HG02970 (cell line): ENCODE measurements at regions not wholly inside any gene's neighbourhood (a gene's known extent, or its start where the extent isn't known, plus 50 kb on each side); places are given as distances from the start of the nearest gene placed in this dataset.

Source experiments
- ATAC-seq: cut with Tn5 transposase; IDR thresholded peaks from one replicate; pipeline ENCODE4 v1.9.1; 2021; ENCODE audit warnings: mild to moderate bottlenecking, moderate library complexity, moderate number of reproducible peaks; ENCODE audit not compliant: unreplicated experiment, low FRiP score

DNA sequence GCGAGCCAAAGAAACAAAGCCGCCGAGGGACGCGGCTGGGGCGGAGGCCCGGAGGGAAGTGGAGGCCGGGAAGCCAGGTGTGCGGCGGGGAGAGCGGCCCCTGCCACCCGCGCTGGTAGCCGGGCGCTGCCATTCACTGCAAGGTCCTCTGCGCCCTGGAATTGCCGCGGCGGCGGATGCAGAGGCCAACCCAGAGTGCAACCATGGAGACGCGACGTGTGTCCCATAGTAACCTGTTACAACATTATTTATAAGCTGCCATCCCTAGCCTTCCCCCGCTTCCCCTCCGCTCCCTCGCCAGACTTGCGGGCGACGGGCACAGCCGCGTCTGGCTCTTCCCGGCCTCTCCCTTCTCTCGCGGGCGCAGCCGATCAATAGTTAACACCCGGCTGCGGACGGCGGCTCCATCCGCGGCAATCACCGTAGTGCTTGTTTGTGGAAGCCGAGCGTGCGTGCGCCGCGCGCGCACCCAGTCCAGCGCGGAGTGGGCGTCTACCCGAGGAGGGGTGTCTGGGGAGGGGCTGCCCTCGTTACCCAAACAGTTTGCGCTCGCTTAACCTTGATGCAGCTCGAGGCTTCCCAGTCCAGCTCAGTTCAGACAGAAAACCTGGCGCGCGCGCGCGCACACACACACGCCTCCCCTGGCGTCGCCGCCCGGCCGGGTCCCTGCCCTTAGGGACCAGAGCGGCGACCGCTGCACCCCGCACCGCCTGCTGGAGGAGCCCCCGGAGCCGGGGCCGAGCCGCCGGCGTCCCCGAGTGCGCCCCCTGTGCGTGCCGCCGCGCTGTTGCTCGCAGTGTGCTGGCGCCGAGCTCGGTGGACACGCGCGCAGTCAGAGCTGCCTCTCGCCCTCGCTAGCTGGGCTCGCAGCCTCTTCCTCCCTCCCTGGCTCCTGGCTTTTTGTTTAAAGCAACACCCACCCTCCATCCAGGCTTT lies 165.4 kb upstream of the DPP6 start:
- no peak for ATAC-seq

DNA sequence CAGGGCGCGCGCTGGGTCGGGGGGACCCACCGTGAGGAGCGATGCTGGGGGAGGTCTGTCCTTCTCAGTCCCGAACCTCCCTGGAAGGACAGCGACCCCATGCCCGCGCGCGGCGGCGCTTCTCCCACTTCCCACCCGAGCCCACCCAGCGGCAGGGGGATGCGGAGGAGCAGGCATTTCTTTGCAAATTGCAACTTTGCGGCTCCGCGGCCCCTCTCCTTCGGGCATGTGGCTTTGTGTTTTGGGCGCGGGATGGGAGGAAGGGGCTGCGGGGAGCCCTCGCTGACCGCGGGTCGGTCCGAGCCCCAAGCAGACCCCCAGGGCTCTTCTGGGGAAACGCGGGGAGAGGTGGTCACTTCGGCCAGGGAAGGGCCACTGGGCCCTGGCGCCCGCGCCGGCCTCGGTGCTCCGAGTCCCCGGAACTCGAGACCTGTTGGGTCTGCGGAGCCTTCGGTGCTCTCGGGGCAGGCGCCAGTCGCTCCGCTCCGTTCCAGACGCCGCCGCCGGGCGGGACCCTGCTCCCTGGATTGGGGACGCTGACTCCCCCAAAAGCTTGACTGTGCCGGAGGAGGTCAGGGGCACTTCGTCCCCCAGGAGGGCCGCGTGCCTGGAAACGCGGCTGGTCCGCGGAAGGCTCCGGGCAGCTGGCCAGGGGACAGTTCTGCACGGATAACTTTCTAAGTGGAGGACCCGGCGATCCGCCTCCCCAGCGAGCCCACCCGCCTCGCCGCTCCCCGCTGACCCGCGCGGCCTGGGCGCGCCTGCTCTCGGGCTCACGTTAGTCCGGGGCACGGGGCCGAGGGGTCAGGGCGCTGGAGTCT lies 164.2 kb upstream of the DPP6 start:
- no peak for ATAC-seq

DNA sequence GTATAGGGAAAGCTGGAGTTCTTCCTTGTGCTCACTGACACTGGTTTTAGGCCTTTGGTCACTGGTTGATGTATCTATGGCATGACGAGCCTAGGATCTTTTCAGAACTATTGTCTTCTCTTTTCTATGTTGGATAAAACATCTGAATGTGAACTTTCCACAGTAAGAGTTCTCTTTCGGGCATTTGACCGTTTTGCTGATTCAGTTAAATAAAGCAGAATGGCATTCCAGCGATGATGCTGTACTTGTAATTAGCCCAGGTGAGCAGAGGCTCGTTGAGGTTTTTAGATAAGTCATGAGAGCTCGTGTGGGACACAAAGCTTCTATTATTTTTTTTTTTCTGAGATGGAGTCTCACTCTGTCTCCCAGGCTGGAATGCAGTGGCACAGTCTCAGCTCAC lies 160.2 kb upstream of the DPP6 start:
- no peak for ATAC-seq

DNA sequence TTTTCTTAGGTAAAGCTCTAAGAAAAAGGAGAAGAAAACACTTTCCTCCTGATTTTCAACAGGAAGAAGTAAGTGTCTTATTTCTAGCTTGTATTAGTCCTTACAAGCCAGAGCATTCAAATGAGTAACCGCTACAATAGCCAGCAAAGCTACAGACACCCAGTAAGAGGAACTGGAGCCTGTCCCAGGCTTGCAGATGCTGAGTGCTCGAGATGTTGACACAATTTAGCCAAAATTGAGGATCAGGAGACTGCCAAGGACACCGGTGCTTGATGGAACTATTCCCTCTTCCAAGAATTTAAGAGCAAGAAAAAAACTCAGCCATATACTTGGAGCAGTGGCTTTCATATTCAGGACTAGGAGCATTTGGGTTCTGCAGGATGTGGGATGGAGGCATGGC lies 149.3 kb upstream of the DPP6 start:
- ATAC-seq: no peak

DNA sequence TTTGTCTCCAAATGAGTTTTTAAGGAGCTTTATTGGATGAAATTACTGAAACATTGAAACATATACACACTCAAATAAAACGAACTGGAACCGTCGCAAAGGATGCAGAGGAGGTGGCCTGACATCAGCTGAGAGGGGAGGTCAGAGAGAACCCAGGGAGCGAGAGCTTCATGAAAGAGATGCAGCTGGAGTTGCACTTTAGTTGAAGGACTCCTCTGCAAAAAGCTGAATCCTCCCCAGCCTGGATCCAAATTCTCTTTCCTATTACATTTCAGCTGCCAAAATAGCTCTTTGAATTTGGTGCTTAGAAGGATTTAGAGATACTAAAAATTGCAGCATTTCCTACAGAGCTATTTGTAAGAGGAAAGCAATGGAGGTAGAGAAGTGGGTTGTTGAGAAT lies 140.0 kb upstream of the DPP6 start:
- no peak for ATAC-seq

DNA sequence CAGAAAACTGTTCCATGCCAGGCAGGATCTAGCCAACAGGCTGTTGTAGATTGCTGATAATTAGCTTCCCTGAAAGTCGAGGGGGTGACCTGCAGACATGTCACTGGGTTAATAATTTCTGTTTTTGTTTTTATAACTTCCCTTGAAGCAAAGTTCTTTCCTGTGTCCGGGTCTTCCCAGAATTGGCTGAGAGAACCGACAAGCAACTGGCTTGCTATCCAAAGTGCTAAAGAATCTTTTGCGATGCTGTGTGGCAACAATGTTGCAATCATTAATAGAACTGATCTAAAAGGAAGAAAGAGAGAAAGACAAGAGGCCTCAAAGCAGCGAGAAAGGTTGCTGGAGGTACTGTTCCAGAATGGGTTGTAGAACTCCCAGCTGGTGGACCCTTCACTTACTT lies 132.1 kb upstream of the DPP6 start:
- no peak for ATAC-seq

DNA sequence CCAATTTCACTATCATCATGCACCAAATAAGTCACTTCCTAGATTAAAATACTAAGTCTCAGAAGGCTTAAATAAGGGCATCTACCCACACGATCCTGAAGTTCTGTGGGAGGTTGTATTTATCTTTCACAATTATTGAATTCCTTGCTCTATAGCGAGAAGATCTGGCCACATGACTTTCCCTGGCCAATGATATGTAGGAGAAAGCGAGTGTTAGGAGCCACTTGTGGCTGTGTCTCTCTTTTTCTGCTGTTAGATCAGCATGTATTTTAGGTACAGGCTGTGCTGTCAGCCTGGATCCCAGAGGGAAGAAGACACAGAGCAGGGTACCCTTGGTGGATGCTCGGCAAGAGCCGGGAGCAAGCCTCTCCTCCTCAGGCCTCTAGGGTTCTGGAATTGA lies 131.3 kb upstream of the DPP6 start:
- no peak for ATAC-seq

DNA sequence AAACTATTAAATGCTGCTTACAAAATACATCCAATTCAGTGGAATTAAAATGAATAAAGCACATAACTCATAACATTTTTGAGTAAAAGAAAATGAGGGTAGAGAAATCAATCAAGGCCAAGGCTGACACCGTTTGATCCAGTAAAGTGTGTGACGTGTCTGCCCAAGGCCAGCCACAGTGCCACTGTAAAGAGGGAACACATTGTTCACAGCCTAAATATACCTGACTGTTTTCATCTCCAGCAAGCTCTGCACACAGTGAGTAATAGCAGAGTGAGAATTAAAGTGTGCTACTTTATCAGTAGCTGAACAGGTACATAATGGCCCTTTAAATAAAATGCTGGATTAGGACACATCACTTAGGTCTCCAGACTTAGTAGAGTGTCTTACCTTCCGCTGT lies 130.8 kb upstream of the DPP6 start:
- ATAC-seq: no peak

DNA sequence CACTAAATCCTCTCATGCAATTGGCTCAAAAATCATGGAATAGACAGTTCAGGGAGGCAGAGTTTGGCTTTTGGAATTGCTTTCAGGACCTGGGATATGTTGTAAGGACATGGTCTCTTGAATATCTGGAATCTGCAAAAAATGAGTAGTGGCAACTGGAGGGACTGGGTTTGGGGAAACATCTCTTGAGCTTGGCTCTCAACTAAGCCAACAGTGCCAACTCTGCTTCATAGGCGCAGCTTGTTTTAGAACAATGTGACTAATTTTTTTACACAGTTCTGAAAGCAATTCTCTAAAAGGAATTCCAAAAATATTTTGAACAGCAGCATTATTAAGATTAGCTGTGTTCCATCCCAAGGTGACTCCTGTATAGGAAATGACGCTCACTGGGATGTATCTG lies 121.5 kb upstream of the DPP6 start:
- ATAC-seq: no peak

DNA sequence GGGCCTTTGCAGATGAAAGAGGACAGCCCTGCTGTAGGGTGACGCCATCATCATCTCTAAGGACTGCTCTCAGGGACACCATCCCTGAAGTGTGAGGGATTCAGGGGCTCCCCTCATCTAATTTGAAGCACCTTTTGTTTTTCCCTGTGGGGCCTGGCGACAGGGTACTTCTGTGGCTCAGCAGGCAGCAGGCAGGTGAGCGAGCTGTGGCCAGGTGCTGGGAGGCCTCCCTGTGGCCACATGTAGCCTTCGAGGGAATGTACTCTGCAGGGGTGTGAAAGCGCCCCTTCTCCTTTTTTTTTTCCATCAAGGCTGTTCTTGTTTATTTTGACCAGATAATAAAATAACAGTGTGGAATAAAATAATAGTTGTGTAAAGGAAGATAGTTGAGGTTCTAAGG lies 118.2 kb upstream of the DPP6 start:
- ATAC-seq: no peak

DNA sequence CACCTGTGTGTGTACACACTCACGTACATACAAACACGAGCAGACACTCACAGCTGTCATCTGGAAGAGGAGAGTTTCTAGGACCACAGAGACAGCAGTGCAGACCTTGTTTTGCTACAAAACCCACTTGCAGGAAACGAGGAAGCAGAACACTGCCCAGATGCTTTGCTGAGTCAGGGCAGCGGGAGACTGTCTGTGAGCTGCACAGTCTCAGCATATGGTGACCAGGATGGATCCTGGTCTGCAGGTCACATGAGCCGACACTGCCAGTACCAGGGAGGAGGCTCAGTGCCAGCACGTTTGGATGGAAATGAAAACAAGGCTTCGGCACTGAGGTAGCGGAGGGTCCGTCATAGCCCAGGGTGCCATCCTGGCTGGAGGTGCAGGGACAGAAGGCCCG lies 117.6 kb upstream of the DPP6 start:
- ATAC-seq: no peak

DNA sequence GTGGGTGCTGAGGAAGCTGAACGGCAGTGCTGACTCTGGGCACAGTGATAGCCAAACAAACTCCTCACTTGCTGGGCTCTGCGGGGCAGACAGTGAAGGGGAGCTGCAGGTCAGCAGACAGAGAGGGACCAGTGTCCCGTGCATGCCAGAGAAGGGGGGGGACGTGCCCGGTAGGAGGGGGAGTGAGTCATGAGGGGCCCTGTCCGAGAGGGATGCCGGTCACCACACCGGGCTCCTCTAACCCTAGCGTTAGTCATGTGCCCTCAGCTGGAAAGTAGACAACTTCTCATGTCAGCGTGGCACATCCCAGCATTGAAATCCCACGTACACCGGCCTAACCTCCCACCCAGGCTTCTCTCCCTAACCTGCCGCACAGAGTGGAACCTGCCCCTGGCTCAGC lies 117.1 kb upstream of the DPP6 start:
- no peak for ATAC-seq

DNA sequence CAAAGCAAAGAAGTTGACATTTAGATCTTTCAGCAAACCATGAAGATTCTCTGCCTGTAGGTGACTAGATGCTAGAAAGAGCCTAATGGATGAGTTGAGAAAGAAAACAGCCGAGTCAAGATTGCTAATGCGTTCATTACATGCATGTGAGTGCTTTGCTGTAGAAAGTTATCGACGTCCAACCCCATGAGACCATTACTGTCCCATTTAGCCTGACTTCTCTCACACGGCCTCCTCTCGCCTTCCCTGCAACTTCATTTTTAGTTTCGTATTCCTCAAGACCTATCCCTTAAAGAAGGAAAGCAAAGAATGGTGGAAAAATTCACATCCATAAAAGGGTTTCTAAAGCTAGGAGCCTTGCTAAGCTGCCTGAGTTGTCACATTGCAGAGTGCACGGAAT lies 113.7 kb upstream of the DPP6 start:
- ATAC-seq: no peak

DNA sequence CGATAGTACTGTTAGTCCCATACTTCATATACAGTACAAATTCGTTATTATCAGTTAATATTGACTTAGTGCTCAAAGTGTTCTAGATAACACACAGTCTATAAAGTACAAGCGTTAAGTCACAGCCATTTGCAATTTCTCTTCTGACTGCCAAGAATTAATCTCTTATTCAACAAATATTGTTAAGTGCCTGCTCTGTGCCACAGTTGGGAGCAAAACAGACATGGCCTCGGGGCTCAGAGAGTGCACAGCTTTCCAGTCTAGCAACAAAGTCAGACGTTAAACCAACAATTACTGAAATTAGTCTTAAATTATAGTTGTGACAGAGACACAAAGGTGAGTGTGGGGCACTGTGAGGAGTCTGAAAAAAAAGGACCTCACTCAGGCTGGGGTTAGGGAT lies 113.0 kb upstream of the DPP6 start:
- no peak for ATAC-seq

DNA sequence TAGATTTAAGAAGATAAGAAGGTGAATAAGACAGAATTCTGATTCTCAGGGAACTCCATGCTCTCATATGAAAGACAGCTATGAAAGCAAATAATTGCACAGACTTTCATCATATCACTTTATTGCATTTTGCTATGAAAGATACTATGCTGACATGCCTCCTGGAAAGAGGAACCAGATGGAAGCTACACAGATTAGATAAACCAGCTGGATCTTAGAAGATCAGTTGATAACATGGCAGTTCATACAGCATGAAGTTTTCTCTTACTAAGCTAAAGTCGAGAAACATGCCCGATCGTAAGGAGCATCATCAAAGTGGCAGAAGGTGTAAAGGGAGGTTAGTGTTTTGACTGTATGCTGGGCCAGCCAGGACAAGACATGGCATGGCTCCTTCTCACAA lies 112.5 kb upstream of the DPP6 start:
- ATAC-seq: no peak

DNA sequence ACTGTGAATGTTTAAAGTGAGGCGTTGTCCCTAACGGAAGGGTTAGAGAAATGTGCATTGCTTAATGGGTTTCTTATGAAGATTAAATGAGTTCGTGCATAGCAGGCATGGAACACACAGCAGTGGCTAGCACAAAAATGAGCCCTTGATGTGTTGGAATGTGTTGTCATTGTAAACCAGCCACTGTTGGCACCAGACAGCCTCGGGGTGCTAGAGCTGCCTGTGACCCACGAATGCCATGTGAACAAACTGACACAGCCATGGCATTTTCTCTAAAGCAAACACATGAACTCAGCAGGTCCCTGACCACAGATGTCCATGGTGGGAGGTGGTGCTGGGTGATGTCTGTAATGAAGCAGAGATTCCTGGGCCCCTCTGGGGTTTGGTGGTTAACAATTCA lies 111.1 kb upstream of the DPP6 start:
- no peak for ATAC-seq

DNA sequence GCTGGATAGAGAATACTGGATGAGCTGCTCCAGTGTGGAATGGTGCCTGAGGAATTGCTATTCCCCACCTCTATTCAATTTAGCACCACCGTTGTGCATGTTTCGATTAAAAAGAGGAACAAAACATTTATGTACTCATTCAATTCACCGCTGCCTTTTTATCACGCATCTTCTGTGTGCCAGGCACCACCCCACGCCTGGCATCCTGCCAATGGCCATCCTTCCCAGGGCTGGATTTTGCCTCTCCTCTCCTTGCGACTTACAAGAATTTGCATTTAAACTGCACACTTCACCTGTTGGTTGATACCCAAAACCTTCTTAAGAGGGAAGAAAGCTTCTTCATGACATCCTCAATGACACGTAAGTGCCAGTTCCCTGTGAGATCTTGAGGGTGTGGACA lies 110.2 kb upstream of the DPP6 start:
- ATAC-seq: no peak

DNA sequence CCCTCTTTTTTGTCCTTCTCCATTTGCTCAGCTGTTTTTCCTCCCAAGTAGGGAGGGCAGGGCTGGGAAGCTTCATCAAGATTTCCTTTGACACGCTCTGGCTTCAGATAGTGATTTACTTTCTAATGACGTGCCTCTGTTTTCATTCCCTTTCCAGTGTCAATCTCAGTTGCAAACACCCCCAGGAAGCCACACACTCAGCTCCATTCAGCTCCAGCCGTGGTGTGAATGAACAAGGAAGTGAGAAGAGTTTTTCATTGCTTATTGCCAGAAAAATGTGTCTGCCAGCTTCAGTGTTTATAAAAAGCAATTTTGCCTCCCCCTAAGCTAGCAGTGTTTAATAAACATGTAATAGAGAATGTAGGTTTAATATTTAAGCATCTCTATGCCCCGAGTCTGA lies 108.7 kb upstream of the DPP6 start:
- ATAC-seq: no peak

DNA sequence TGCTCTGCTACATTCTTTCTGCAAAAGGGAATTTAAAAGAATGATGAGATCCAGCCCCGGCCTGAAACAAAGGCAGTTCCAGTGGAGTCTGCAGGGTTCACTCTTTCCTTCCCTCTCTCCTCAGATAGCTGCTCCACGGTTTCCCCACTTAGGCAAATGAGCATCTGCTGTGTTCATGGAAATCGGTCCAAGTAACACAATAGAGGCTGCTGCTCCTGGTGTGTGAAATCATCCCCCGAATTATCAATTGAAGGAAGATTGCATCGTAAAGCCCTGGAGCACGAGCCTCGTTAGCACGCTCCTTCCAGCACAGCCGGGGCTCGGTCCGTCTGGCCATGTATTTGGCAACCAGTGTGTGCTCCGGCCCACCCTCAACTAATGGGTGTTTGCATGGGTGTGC lies 108.3 kb upstream of the DPP6 start:
- ATAC-seq: no peak

DNA sequence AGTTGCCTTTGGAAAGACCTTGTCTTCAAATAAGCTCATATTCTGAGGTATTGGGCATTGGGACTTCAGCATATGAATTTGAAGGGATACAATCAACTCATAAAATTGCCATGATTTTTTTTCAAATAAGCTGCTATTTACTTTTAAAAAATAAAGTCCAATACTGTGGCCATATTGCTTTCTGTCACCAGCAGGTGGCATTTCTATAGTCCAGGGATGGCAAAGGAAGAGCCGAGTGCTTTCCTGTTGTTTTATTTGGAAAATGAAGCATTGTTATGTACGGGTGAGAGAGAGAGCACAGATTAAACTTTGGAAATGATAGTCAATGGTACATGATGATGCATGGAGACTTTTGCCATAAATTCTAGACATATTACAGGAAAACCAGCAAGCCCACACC lies 104.1 kb upstream of the DPP6 start:
- no peak for ATAC-seq

DNA sequence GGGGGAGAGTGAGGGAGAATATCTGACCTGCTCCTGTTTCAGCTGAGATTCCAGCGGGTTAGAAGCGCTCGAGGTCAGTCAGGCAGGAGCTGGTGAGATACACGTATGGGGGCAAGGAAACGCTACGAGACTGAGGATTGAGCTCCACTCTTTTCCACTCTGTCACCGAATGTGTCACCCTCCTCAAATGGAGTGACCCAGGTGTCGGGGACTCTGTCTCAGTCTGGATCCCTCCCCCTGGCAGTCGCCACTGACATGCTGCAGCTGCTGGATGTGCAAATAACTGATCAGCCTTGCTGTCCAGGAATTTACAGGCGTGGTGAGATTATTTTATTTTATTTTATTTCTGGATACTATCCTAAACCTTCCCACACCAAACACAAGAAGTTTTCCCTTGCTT lies 100.9 kb upstream of the DPP6 start:
- ATAC-seq: no peak

DNA sequence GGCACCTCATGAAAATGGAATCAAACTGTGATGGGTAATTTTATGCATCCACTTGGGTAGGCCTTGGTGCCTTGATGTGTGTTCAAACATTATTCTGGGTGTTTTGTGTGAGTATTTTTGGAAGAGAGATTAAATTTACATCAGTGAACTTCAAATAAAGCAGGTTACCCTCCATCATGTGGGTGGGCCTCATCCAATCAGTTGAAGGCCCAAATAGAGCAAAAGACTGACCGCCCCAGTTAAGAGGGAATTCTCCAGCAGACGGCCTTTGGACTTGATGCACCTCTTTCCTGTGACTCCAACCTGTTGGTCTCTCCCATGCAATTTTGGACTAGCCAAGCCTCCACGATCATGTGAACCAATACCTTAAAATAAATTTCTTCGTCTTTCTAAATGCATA lies 97.7 kb upstream of the DPP6 start:
- ATAC-seq: no peak
